DMS153 (cell line): ENCODE measurements at regions not wholly inside any gene's neighbourhood (a gene's known extent, or its start where the extent isn't known, plus 50 kb on each side); places are given as distances from the start of the nearest gene placed in this dataset.
"Not testable (repeated sequence)": the region's sequence is repeated elsewhere in the genome, so short reads cannot be mapped to it uniquely, and the experiment has no call there.

Experiments
- DNase-seq: peaks from one replicate; lab custom pipeline; 2025; lab: John Stamatoyannopoulos, UW

DNA sequence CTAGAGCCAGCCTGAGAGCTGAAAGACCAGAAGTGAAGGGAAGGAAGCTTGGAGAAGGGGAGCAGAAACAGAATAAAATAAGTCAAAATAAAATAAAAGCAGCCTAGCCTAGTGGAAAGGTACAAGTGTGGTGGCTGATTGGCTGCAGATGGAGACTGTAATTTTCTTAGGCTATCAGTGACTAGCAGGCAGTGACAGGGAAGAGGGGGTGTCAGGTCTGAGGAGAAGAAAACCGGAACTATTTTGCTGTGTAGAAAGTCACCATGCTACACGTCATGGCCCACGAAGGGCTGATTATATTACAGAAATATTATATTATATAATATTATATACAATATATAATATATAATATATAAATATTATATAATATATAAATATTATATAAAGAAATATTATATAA is 98.1 kb upstream of the TAF11L2 start:
- no peak for DNase-seq

DNA sequence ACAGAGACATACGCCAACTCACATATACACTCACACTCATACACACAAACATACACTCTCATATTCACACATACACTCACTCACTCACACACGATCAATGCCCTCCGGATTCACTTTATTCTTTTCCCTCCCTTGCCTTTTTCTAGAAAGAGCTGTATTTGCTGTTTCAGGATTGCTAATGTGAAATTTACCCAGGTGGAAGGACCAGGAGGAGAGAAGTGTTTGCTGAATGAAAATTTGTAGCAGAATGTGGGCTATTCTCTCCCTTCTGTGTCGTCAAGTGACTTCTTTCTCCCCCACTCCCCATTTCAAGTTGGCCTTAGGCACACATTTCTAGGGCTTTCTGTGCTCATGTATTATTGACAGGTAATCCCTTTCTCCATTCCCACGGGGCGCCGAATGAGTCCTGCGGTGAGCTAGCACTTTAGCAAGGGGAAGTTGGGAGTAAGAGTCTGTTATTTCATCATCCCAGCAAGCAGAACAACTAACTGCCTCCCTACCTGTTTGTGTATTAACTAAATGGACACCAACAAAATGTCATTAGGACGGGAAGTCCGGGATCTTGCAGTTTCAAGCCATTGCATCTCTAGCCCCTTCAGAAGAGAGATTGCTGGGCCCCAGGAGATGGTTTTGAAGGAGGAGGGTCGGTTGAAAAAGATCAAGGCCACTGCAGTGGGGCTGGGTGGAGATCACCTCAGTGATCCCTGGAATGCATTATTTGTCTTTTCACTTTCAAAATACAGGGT is 97.1 kb upstream of the TAF11L2 start:
- DNase-seq = no peak

DNA sequence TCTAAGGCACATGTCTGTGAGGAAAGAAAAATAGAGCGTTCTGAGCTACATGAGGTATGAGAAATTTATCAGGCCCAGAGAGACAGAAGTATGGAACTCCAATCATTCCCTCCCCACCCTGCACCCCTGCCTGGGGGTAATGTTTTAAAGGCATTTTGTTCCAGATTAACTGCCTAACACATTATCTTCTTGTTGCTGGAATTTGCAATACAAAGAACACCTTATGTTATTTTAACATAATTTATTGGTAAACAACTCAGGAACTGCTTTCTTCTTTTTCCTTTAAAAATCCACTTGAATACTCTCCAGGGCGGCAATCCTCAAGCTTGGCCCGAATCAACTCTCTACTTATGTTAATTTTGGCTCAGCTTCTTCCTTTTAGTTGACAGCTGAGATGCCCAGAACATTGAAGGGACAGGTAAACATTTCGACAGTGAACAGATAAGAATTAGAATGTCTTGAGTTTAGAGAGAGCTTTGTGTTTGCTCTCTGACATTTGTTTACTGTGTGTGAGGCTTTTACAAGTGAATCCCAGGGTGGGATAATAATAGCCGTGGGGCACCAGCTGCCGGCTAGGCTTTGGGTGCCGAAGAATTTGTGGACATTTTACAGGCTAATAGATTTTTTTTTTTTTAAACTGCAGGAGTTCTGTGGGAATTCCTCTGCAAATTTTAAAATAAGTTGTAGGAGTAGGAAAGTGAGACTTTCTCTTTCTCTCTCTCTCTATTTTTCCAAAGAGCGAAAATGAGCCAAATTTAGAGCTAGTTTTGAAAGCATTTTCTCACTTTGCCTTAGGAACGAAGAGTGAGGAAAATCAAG is 96.4 kb upstream of the TAF11L2 start:
- DNase-seq = no peak

DNA sequence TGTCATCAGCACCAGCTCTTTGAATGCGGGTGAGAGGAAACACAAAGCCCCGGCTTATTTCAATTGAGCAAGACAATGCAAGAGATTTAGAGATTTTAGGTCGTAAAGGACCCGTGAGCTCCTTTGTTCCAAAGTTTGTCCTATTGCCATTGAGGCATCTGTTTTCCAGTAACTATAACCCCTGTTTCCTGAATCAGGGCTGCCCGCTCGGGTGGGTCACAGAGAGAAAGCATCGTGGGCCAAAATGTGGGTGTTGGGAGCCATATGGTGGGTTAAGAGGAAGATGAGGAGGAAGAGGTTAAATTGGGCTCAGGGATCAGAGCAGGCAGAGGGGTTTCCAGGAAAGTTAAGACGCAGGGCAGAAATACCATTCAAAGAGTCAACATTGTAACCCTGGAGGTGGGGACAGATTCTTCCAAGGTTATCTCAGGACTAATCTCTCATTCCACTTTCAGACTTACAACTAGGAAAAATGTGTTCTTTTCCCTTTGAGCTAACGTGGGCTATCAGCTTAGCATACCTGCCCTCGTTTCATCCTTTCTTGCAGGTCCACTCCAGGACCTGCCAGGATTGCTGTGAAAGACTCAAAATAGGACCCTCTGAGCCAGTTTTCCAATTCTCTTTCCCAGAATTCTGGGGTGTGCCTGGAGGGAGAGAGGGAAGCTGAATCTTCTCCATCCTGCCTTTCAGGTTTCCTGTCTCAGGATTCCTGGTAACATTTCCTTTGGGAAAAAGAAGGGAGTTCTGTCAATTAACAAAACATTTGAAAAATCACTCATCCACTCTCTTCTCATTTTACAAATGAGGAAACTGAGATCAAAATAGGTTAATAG is 95.5 kb upstream of the TAF11L2 start:
- DNase-seq = no peak

DNA sequence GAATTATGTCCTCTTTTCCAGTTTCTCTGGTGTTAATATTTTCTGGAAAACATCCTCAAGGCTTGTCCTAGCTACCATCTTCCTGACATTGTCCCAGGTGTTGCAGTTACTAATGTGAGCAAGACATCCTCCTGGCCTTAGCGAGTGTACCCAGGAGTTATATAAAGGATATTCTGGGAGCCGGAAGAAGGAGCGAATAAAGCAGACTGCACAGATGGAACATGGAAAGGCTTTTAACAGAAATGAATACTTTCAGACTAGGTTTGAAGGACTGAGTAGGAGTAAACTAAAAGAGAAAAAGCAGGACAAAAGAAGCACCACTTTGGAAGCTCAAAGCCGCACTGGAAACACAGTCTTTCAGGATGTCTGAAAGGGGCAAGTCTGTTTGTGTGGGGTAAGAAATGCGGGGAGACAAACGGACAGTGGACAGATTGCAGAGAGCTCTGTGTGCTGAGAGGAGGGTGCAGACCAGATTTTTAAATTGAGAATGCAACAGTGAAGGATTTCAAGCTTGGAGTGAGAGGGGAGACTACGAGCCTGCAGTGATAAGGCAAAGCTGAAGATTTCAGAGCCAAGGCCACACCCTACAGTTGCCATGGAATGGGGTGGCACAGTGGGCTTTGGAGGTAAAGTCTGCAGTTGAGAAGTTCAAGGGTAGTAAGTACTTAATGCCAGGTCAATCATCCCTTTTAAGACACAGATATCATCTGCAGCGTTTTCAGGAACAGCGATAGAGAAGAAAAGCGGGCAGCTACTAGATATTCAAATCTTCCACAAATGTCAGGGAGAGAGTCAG is 94.1 kb upstream of the TAF11L2 start:
- no peak for DNase-seq

DNA sequence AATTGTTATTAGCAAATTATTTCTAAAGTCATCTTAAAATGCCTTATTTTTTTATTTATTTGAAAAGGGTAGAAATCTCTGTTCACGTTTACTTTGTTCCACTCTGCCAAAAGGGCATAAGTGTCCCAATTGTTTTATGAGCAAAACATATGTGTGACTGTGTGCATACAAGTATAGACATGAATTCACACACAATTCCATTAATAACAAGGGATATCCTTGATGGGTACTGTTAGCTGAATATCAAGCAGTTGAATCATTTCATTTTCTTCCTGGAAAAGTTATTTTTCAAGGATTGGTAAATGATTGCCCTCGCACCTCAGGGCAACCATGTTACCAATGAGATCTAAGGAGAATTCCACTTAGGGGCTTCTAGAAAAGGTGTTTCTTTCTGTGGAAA is 92.1 kb upstream of the TAF11L2 start:
- no peak for DNase-seq

DNA sequence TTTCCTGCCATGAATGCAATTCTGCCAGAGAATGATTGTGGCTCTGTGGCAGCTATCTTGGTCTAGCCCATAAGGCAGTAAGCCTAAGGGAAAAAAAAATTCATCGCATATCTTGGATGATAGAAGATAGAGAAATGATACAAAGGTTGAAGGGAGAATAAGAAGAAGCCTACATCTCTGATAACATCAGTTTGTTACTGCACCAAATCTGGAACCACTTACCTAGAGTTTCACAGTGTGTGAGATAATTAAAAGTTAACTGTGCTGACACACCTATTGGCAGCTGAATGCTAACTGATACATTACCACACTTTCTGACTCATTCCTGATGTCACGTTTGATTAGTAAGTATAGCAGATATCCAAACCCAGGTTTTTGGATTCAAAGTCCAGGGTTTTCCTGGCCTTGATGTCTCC is 91.6 kb upstream of the TAF11L2 start:
- DNase-seq = no peak

DNA sequence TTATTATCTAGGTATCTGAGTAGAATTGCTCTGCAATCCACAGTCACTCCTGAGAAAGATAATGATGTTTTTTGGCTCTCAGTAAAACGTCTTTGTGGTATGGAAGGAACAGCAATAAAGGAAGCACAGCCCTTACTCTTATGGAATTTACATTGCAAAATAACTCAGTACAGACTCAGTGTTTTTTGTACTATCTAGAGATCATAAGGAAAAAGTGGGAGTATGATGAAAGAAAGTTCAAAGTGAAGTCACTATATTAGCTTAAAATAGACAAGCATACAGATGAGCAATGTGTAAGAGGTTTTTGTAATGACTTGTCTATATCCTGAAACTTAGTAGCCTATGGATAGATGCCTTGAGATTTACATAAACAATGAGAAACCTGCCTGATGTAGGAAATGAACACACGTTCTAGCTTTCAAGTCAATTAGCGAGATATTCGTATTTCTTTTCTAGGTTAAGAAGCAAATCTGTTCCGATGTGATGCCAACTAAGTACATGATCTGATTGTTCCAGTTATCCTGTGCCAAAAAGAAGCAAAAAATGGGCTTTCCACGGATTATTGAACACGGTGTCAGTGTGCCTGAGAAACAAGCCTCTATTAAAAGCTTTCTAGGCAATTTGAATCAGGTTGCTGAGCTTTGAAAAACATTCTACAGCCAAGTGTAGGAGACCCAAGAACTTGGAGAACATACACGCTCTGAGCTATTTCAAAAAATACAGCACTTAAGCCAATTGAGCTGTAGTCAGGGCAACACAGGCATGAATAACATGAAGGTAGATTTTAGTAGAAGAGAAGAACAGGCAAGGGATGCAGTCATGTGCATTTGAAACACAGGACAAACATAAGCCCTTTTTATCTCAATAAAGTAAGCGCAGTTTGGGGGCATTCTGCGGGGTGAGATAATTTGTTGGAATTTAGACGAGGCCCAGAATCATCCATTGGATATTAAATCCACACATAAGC is 86.3 kb upstream of the TAF11L2 start:
- DNase-seq = no peak

DNA sequence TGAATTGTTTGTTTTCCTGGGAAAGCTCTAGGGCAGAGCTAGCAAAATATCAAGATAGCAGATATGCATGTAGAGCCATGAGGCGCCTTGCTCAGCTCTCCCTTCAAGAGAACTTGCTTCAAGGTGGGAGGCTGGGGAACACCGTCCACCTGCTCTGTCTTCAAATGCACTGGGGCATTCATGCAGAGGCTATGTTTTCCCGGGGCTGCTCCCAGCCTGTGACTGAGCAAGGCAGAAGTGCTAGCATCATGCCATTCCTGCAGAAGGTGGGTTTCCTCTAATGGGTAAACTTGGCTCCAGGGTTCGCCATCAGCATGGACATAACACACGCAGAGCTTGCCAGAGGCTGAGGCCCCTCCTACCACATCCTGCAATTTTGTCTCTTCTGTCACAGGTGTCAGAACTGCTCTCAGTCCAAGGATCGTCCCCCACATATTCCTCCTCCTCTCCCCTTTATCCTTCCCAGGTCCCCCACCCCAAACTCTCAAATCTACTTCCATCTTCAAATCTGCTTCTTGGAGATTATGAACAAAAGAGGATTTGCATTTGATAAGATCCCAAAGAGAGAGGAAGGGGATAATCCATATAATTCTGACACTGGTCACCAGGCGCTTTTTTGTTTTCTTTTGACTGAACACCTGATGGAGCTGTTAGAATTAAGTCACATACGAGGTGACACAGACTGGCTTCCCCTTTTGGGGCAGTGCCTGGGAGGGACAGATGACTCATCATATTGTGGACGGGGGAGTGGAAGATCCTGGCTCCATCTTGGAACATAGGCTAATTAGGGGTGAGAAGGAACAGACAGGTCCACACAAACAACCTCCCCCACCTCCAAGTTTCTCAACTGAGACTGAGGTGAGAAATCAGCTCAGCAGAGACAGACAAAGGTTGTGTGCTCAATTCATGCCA is 85.0 kb upstream of the TAF11L2 start:
- no peak for DNase-seq

DNA sequence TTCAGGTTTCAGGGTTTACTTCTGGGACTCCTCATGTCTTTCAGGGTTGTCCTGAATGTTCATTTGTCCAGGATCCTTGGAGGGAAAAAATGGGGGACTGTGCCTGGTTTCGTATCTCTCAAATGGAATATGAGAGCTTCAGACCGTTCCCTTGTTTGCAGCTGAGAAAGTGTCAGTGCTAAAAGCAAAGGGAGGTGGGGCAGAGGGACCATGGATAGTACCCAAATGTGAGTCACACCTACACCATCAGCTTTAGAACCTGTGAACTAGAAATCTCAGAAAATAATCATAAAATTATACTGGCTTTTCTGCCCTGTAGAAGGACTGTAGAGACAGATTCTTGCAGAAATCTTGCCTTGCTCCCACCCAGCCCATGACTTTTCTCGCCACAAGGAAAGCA is 84.3 kb upstream of the TAF11L2 start:
- no peak for DNase-seq

DNA sequence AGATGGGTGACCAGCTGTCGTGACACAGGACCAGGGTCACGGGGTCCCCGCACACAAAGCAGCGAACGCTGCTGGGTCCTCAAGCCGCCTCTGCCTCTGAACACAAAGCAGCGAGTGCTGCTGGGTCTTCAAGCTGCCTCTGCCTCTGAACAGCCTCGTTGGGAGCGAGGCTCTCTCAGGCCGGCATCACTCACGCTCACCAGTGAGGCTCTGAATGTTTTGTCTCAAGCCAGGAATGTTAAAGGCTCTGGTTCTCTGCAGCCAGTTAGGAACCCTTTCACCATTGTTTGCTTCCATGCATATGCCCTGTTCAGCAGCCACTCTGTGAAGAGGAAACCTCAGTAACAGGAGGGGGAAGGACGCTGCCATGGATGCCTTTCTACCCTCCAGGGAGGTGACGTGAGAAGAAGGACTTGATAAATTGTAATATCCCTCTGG is 82.7 kb upstream of the TAF11L2 start:
- DNase-seq = peak; percentile 57

DNA sequence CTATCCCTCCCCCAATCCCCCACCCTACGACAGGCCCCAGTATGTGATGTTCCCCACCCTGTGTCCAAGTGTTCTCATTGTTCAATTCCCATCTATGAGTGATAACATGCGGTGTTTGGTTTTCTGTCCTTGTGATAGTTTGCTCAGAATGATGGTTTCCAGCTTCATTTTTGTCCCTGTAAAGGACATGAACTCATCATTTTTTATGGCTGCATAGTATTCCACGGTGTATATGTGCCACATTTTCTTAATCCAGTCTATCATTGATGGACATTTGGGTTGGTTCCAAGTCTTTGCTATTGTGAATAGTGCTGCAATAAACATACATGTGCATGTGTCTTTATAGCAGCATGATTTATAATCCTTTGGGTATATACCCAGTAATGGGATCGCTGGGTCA is 81.7 kb upstream of the TAF11L2 start:
- DNase-seq = not testable (repeated sequence)

DNA sequence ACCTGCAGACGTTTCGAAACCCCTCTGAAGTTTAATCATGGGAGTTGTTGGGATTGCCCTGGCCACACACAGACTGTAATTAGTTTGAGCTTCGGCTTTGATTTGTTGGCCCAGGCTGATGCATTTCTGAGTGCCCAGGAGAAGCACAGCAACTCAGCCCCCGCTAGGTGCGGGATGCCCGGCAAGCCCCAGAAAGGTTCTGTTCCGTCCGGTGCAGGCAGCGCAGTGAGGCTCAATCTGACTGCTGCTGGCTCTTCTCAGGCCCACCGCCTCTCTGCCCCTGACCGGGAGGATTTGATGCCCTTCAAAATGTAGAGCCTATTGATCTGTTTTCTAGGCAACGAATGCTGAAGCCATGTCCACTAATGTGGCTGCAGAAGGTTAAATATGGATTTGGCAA is 73.4 kb upstream of the TAF11L2 start:
- DNase-seq = no peak

DNA sequence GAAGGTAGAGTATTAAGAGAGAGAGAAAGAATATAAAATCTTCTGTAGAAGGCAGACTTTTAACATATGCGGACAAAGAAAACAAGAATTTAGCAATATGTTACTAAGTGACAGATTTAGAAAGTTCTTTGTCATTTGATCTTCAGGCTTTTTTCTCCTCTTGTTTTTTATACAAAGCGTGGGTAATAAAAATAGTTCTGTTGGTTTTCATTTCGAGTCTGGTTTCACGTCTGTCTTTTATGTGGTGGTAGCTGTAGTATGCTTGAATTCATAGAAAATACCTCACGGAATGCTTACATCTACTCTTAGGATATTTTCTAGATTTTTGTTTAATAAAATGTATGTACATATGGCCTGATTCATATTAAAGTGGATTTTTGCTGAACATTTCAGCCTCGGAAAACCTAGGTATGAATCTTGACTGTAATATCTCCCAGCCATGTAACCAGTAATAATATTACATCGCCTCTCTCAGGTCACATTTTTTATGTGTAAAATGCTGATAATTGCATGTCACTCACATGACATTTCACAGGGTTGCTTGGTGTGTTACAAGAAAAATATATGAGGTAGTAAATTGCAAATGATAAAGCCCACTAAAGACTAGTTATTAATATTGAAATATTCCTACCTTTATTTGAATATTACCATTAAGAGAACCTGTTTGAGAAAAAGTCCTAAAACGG is 72.5 kb upstream of the TAF11L2 start:
- DNase-seq = no peak

DNA sequence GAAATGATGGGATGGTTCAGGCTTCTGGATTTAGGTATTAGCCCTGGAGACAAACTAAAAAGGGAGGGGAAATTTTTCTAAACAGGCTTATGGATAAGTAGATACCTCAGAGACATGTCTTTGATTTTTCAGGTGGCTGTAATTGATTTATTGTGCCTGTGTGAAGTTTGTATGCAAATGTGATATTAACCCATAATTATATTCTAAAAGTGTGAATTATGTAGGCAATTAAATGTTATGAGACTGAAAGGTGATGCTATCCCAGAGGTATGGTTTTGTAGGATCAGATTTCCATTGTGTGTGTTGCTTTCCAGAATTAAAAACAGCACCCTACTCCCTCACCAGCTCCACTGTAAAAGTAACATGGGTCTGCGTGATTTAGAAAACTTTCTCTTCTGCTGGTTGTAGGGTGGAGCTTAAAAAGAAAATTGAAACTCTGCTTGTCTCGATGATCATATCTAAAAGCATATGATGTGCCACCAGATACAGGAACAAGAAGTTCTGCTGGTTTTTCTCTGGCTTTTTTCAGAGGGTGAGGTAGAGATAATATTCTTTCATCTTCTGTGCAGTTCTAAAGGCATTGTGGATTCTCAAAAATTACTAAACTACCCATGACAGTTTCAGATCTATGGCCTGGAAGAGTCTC is 71.8 kb upstream of the TAF11L2 start:
- DNase-seq = no peak

DNA sequence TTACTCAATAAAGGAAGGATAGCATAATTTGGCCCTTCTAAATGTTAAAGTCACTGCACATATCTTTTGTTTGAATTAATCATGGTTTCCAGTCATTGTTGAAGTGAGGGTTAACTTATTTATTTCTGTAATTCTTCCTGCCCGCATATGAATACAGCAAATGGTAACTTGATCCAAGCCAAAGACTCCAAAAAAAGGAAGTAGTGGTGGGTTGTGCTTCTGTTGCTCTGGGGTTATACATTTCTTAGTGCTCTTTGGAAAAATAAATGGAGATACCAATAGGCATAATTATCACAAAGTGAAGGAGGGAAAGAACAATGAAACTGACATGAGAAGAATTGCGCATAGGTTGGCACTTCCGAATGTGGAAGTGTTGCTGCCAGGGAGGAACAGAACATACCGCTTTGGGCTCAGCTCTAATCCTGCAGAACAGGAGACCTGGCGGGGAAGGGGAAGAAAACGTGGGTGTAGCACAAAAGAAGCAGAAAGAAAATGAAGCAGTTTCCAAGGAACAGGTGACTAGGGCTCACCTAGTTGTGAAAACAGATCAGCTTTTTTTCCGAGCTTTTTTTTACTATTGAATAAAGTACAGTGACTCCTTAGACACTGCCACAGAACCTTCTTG is 69.7 kb upstream of the TAF11L2 start:
- DNase-seq = no peak

DNA sequence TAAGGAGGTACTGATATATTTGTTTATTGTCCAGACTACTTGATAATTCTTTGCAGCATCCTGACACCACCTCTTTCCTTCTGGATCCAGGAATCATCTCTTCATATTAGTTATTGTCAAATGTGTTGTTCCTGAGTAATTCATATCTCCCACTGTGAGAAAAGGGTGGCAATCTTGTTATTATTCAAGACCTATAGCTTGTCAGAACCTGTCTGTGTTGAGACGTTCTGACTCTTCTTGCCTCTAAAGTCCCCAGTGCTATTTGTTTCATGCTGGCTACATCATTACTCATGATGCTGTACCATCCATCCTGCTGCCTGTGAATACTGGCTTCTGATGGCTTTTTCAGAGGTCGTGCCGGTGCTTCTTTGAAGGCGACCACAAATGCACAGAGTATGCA is 68.7 kb upstream of the TAF11L2 start:
- DNase-seq = no peak

DNA sequence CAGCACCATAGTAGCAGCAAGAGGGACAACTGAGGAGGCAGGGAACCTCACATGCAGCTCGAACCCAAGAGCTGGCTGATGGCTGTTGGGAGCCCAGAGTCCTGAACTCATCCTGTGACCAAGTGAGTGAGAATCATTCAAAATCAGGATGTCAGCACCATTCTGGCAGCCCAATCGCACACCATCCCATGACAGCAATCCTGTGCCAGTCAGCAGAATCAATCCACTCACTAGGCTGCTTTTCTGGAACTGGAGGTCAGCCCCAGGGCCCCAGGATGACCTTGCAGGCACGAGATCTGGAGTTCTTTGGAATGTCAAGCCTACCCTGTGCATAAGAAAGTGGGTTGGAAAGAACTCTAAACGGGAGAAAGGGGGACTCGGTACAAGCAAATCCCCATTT is 67.8 kb upstream of the TAF11L2 start:
- DNase-seq = no peak
